ENCODE measurements at regions not wholly inside any gene's neighbourhood (a gene's known extent, or its start where the extent isn't known, plus 50 kb on each side); places are given as distances from the start of the nearest gene placed in this dataset.

GRCh38 chr13:106650690-106651205, 82.8 kb upstream of the ARGLU1 start:
- H3K23ac ChIP-seq (ENCODE audit: insufficient read length, low read depth, low read length) = no peak overlapping the region
- Mint-ChIP-seq H3K9me3 (peaks cover 5 to 11% of the 10 kb centered on the region in 2 experiments; a peak in 4 of 5 replicates), H3K4me3 (no peak overlapping the region)

More at GRCh38 chr13:106650690-106651205, 82.8 kb upstream of the ARGLU1 start:
- no peaks in the 10 kb centered on the region for H3K4me1 ChIP-seq (ENCODE audit: insufficient read depth, low read length)
- H3K56ac ChIP-seq (ENCODE audit: insufficient read length, low read depth, low read length) = no peak overlapping the region
- DNase-seq = no peak
- no peak overlapping the region for H2BK5ac ChIP-seq (ENCODE audit: insufficient read length, low read length)
- H2BK15ac ChIP-seq (ENCODE audit: low read depth, low read length) = no peak overlapping the region
- no peak overlapping the region for H3K27ac ChIP-seq (ENCODE audit: insufficient read length, low read depth, low read length)
- no peak overlapping the region for H3K9ac ChIP-seq (ENCODE audit: extremely low read depth, insufficient read length, low read length)
- no peak overlapping the region for H2AFZ ChIP-seq (ENCODE audit: low read length)
- no peaks in the 10 kb centered on the region for H3K23me2 ChIP-seq (ENCODE audit: insufficient read length, low read depth, low read length, poor library complexity, severe bottlenecking)
- H3K27me3 Mint-ChIP-seq (ENCODE audit: low read depth) = no peaks in the 10 kb centered on the region; the same call in 1 of the 2 replicates
- no peak overlapping the region for H2AK5ac ChIP-seq (ENCODE audit: insufficient read length, low read length)
- no peak overlapping the region for H3K14ac ChIP-seq (ENCODE audit: insufficient read depth, low read length)
- no peaks in the 10 kb centered on the region for H4K20me1 ChIP-seq (ENCODE audit: control insufficient read depth, insufficient read depth, insufficient read length)
- TF ChIP-seq CTCF (conservative IDR thresholded peaks at IDR 0.05) = no peak
- H3K4me1 Mint-ChIP-seq = peaks cover 0 to 4% of the 10 kb centered on the region in 2 experiments; a peak in 2 of 4 replicates
- no peak overlapping the region for H2BK20ac ChIP-seq (ENCODE audit: low read depth, low read length, poor library complexity, severe bottlenecking)
- no peak overlapping the region for H4K8ac ChIP-seq (replicated peaks; ENCODE audit: insufficient read length, low read depth, low read length)
- H3K27ac Mint-ChIP-seq = no peak overlapping the region
- H3K79me2 ChIP-seq (ENCODE audit: insufficient read depth, low read length) = no peaks in the 10 kb centered on the region
- H3K27me3 ChIP-seq (ENCODE audit: insufficient read depth, low read length) = no peaks in the 10 kb centered on the region
- no peak overlapping the region for H3T11ph ChIP-seq (ENCODE audit: low read length)
- H3K4me2 ChIP-seq (ENCODE audit: insufficient read depth, insufficient read length, low read length) = no peak overlapping the region
- H3K18ac ChIP-seq (ENCODE audit: insufficient read length, low read depth, low read length) = no peak overlapping the region
- no peaks in the 10 kb centered on the region for H3K79me1 ChIP-seq (ENCODE audit: insufficient read depth, low read depth, low read length, poor library complexity, severe bottlenecking)
- H3K4ac ChIP-seq (ENCODE audit: low read depth, low read length) = no peak overlapping the region
- H3K9me3 ChIP-seq (ENCODE audit: control insufficient read depth, low read depth, low read length) = no peaks in the 10 kb centered on the region
- H2BK120ac ChIP-seq (ENCODE audit: low read depth, low read length, poor library complexity, severe bottlenecking) = no peak overlapping the region
- no peak overlapping the region for H4K91ac ChIP-seq (ENCODE audit: insufficient read length, low read depth, low read length)
- no peak overlapping the region for H4K5ac ChIP-seq (ENCODE audit: insufficient read length, low read depth, low read length)
- no CpG with 5 or more reads among the region's 7 CpGs for WGBS (ENCODE audit: extremely low coverage, insufficient read length, low lambda C conversion rate)
- peaks cover 0 to 3% (median 0%) of the 10 kb centered on the region in 3 experiments; a peak in 2 of 7 replicates for H3K36me3 Mint-ChIP-seq (ENCODE audit: insufficient read depth in 1 of 3, low read depth in 3 of 3)
- no peak overlapping the region for H2BK12ac ChIP-seq (ENCODE audit: insufficient read length, low read depth, low read length)

Data from H9 (cell line).